ENCODE measurements at regions not wholly inside any gene's neighbourhood (a gene's known extent, or its start where the extent isn't known, plus 50 kb on each side); places are given as distances from the start of the nearest gene placed in this dataset.

DNA sequence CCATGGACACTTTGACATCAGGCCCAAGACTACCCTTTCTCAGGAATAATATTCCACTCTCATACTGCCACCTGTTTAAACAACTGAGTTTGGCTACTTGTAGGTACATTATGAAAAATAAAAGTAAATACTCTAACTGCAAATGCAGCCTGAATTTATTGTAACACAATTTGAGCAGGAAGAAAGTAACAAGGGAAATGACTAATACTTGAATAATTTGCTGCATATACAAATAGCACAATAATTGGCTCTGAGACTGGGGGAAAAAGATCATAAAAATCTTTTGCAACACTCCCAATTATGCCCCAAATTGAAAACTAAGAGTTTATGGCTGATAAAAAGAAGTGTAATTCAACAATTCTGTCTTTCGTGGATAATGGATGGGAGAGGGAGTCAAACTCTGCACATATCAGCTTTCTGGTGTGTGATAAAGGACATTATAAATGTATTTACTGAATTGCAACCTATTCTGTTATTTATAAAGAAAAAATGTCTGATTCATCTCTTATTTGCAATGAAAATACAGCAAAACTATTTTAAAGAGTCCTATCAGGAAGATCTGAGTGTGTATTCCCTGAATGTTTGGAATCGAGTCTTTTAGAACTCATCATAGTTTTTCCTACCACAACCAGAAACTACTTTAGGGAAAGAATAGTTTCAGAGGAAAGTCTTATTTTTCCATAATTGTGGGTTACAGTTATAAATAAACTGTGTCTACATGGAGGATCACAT, 359.0 kb downstream of the JRKL start:
- TF ChIP-seq, protein P1, sequence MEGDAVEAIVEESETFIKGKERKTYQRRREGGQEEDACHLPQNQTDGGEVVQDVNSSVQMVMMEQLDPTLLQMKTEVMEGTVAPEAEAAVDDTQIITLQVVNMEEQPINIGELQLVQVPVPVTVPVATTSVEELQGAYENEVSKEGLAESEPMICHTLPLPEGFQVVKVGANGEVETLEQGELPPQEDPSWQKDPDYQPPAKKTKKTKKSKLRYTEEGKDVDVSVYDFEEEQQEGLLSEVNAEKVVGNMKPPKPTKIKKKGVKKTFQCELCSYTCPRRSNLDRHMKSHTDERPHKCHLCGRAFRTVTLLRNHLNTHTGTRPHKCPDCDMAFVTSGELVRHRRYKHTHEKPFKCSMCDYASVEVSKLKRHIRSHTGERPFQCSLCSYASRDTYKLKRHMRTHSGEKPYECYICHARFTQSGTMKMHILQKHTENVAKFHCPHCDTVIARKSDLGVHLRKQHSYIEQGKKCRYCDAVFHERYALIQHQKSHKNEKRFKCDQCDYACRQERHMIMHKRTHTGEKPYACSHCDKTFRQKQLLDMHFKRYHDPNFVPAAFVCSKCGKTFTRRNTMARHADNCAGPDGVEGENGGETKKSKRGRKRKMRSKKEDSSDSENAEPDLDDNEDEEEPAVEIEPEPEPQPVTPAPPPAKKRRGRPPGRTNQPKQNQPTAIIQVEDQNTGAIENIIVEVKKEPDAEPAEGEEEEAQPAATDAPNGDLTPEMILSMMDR (IDR thresholded peaks at IDR 0.05) = no peak
- no peak for TF ChIP-seq EP300 (IDR thresholded peaks at IDR 0.05)
